HG03571 (cell line): ENCODE measurements at regions not wholly inside any gene's neighbourhood (a gene's known extent, or its start where the extent isn't known, plus 50 kb on each side); places are given as distances from the start of the nearest gene placed in this dataset.

ENCODE experiments used
- ATAC-seq: cut with Tn5 transposase; IDR thresholded peaks from one replicate; pipeline ENCODE4 v1.9.1; 2021; ENCODE audit not compliant: unreplicated experiment

- ATAC-seq: no peak
Observed at GRCh38 chr18:77736842-77737241, 487.2 kb downstream of the GALR1 start.

GRCh38 chr18:77737405-77737804 lies 487.8 kb downstream of the GALR1 start:
- no peak for ATAC-seq

GRCh38 chr18:77749089-77749488 lies 499.4 kb downstream of the GALR1 start:
- ATAC-seq: no peak

- ATAC-seq: no peak
Observed at GRCh38 chr18:77750006-77750405, 500.4 kb downstream of the GALR1 start.

- no peak for ATAC-seq
Observed at GRCh38 chr18:77754475-77755044, 504.9 kb downstream of the GALR1 start.

- ATAC-seq: no peak
Observed at GRCh38 chr18:77755187-77755586, 505.5 kb downstream of the GALR1 start.

GRCh38 chr18:77761332-77761731 lies 511.7 kb downstream of the GALR1 start:
- no peak for ATAC-seq

GRCh38 chr18:77762014-77762413 lies 512.4 kb downstream of the GALR1 start:
- no peak for ATAC-seq

- ATAC-seq: no peak
Observed at GRCh38 chr18:77762642-77763041, 513.0 kb downstream of the GALR1 start.

GRCh38 chr18:77763530-77764145 lies 514.0 kb downstream of the GALR1 start:
- no peak for ATAC-seq

GRCh38 chr18:77765468-77765867 lies 515.8 kb downstream of the GALR1 start:
- no peak for ATAC-seq

- ATAC-seq: no peak
Observed at GRCh38 chr18:77766421-77766820, 516.8 kb downstream of the GALR1 start.

GRCh38 chr18:77772177-77772576 lies 522.5 kb downstream of the GALR1 start:
- no peak for ATAC-seq

- no peak for ATAC-seq
Observed at GRCh38 chr18:77776104-77776503, 526.5 kb downstream of the GALR1 start.

GRCh38 chr18:77777163-77777562 lies 527.5 kb downstream of the GALR1 start:
- no peak for ATAC-seq

- ATAC-seq: no peak
Observed at GRCh38 chr18:77784759-77785379, 535.2 kb downstream of the GALR1 start.

- no peak for ATAC-seq
Observed at GRCh38 chr18:77785415-77785975, 535.8 kb downstream of the GALR1 start.

- ATAC-seq: no peak
Observed at GRCh38 chr18:77803024-77803423, 553.4 kb downstream of the GALR1 start.

- no peak for ATAC-seq
Observed at GRCh38 chr18:77804382-77804781, 554.7 kb downstream of the GALR1 start.

GRCh38 chr18:77807650-77808049 lies 558.0 kb downstream of the GALR1 start:
- no peak for ATAC-seq

- ATAC-seq: no peak
Observed at GRCh38 chr18:77811503-77811902, 561.9 kb downstream of the GALR1 start.

GRCh38 chr18:77815666-77816338 lies 566.2 kb downstream of the GALR1 start:
- ATAC-seq: no peak
